ENCODE measurements at regions not wholly inside any gene's neighbourhood (a gene's known extent, or its start where the extent isn't known, plus 50 kb on each side); places are given as distances from the start of the nearest gene placed in this dataset.

- no peak for FAIRE-seq
- DNase-seq (ENCODE audit: insufficient read length), result no peak
- TF ChIP-seq POLR2A (IDR thresholded peaks at IDR 0.05; ENCODE audit: low read depth, low read length) (no peak), TAF1 (IDR thresholded peaks at IDR 0.05; ENCODE audit: borderline replicate concordance, low read depth, low read length) (no peak)
These were observed 273.8 kb downstream of the RPS6KC1 start for GRCh38 chr1:213324859-213325258.

- no peak for FAIRE-seq
- TF ChIP-seq TAF1 (IDR thresholded peaks at IDR 0.05; ENCODE audit: borderline replicate concordance, low read depth, low read length), result no peak
- TF ChIP-seq POLR2AphosphoS5 (IDR thresholded peaks at IDR 0.05; ENCODE audit: low read depth, low read length), result no peak
- no peak for TF ChIP-seq POLR2A (IDR thresholded peaks at IDR 0.05; ENCODE audit: low read depth, low read length)
- DNase-seq (ENCODE audit: insufficient read length), result no peak
These were observed 274.4 kb downstream of the RPS6KC1 start for GRCh38 chr1:213325482-213325881.

- no peak for FAIRE-seq
- DNase-seq (ENCODE audit: insufficient read length), result no peak
- TF ChIP-seq POLR2AphosphoS5 (IDR thresholded peaks at IDR 0.05; ENCODE audit: low read depth, low read length) (no peak), POLR2A (IDR thresholded peaks at IDR 0.05; ENCODE audit: low read depth, low read length) (no peak), TAF1 (IDR thresholded peaks at IDR 0.05; ENCODE audit: borderline replicate concordance, low read depth, low read length) (no peak)
These were observed 275.4 kb downstream of the RPS6KC1 start for GRCh38 chr1:213326281-213327016.

GRCh38 chr1:213327017-213327667, 276.1 kb downstream of the RPS6KC1 start:
- FAIRE-seq (no peak), DNase-seq (ENCODE audit: insufficient read length) (no peak)
- TF ChIP-seq POLR2AphosphoS5 (IDR thresholded peaks at IDR 0.05; ENCODE audit: low read depth, low read length), result no peak
- no peak for TF ChIP-seq TAF1 (IDR thresholded peaks at IDR 0.05; ENCODE audit: borderline replicate concordance, low read depth, low read length)
- no peak for TF ChIP-seq POLR2A (IDR thresholded peaks at IDR 0.05; ENCODE audit: low read depth, low read length)

GRCh38 chr1:213329406-213330008, 278.5 kb downstream of the RPS6KC1 start:
- FAIRE-seq (no peak), DNase-seq (ENCODE audit: insufficient read length) (no peak)
- TF ChIP-seq POLR2AphosphoS5 (IDR thresholded peaks at IDR 0.05; ENCODE audit: low read depth, low read length), result no peak
- no peak for TF ChIP-seq TAF1 (IDR thresholded peaks at IDR 0.05; ENCODE audit: borderline replicate concordance, low read depth, low read length)
- TF ChIP-seq POLR2A (IDR thresholded peaks at IDR 0.05; ENCODE audit: low read depth, low read length), result no peak

GRCh38 chr1:213330281-213330680, 279.2 kb downstream of the RPS6KC1 start:
- no peak for FAIRE-seq
- DNase-seq (ENCODE audit: insufficient read length), result no peak
- TF ChIP-seq POLR2AphosphoS5 (IDR thresholded peaks at IDR 0.05; ENCODE audit: low read depth, low read length) (no peak), POLR2A (IDR thresholded peaks at IDR 0.05; ENCODE audit: low read depth, low read length) (no peak), TAF1 (IDR thresholded peaks at IDR 0.05; ENCODE audit: borderline replicate concordance, low read depth, low read length) (no peak)

- FAIRE-seq, result no peak
- TF ChIP-seq TAF1 (IDR thresholded peaks at IDR 0.05; ENCODE audit: borderline replicate concordance, low read depth, low read length) (no peak), POLR2AphosphoS5 (IDR thresholded peaks at IDR 0.05; ENCODE audit: low read depth, low read length) (no peak), POLR2A (IDR thresholded peaks at IDR 0.05; ENCODE audit: low read depth, low read length) (no peak)
- DNase-seq (ENCODE audit: insufficient read length), result no peak
These were observed 280.7 kb downstream of the RPS6KC1 start for GRCh38 chr1:213331631-213332175.

GRCh38 chr1:213332491-213332890, 281.4 kb downstream of the RPS6KC1 start:
- TF ChIP-seq POLR2A (IDR thresholded peaks at IDR 0.05; ENCODE audit: low read depth, low read length), result no peak
- TF ChIP-seq POLR2AphosphoS5 (IDR thresholded peaks at IDR 0.05; ENCODE audit: low read depth, low read length), result no peak
- TF ChIP-seq TAF1 (IDR thresholded peaks at IDR 0.05; ENCODE audit: borderline replicate concordance, low read depth, low read length), result no peak
- FAIRE-seq (no peak), DNase-seq (ENCODE audit: insufficient read length) (no peak)

GRCh38 chr1:213333121-213333520, 282.1 kb downstream of the RPS6KC1 start:
- FAIRE-seq (no peak), DNase-seq (ENCODE audit: insufficient read length) (no peak)
- TF ChIP-seq POLR2A (IDR thresholded peaks at IDR 0.05; ENCODE audit: low read depth, low read length), result no peak
- no peak for TF ChIP-seq TAF1 (IDR thresholded peaks at IDR 0.05; ENCODE audit: borderline replicate concordance, low read depth, low read length)
- no peak for TF ChIP-seq POLR2AphosphoS5 (IDR thresholded peaks at IDR 0.05; ENCODE audit: low read depth, low read length)

GRCh38 chr1:213335084-213335483, 284.0 kb downstream of the RPS6KC1 start:
- FAIRE-seq, result no peak
- TF ChIP-seq POLR2AphosphoS5 (IDR thresholded peaks at IDR 0.05; ENCODE audit: low read depth, low read length) (no peak), TAF1 (IDR thresholded peaks at IDR 0.05; ENCODE audit: borderline replicate concordance, low read depth, low read length) (no peak), POLR2A (IDR thresholded peaks at IDR 0.05; ENCODE audit: low read depth, low read length) (no peak)
- DNase-seq (ENCODE audit: insufficient read length), result no peak

- FAIRE-seq, result no peak
- no peak for TF ChIP-seq POLR2AphosphoS5 (IDR thresholded peaks at IDR 0.05; ENCODE audit: low read depth, low read length)
- no peak for TF ChIP-seq POLR2A (IDR thresholded peaks at IDR 0.05; ENCODE audit: low read depth, low read length)
- TF ChIP-seq TAF1 (IDR thresholded peaks at IDR 0.05; ENCODE audit: borderline replicate concordance, low read depth, low read length), result no peak
- no peak for DNase-seq (ENCODE audit: insufficient read length)
These were observed 286.1 kb downstream of the RPS6KC1 start for GRCh38 chr1:213337025-213337678.

Data from GM12892 (cell line).